Ovary (tissue), 7 donors: ENCODE measurements at regions not wholly inside any gene's neighbourhood (a gene's known extent, or its start where the extent isn't known, plus 50 kb on each side); places are given as distances from the start of the nearest gene placed in this dataset.

Source experiments
- DNase-seq, 5 donors: peaks; one replicate each; pipeline ENCODE4 v3.0.0-alpha.2; 2019 to 2020
- H3K27ac ChIP-seq, 2 donors: fragments of 200-600 bp; one replicate each; pipeline versions ENCODE4 v1.5.1 to v1.8.0; 2019 to 2022
- H3K27me3 ChIP-seq: fragments of 200-600 bp; one replicate; pipeline ENCODE4 v1.8.0; 2022
- H3K36me3 ChIP-seq: fragments of 200-600 bp; sonication (generic); one replicate; pipeline ENCODE4 v1.5.1; 2019
- H3K4me1 ChIP-seq: one replicate; pipeline ENCODE4 v1.8.1; 2013; ENCODE audit warnings: mild to moderate bottlenecking, moderate library complexity; ENCODE audit not compliant: insufficient read depth
- H3K4me3 ChIP-seq: fragments of 200-600 bp; sonication (generic); one replicate; pipeline ENCODE4 v1.5.1; 2017
- H3K9me3 ChIP-seq, 2 donors: fragments of 200-600 bp in 1 of 2; sonication (generic) in 1 of 2; one replicate each; pipeline versions ENCODE4 v1.5.1 to v1.8.1; 2013 to 2019; ENCODE audit warnings: mild to moderate bottlenecking in 1 of 2, moderate library complexity in 1 of 2
- CTCF ChIP-seq, 3 donors: fragments of 450-650 bp in 2 of 3; fragments of 200-600 bp in 1 of 3; IDR thresholded peaks; one replicate each; pipeline versions ENCODE4 v1.5.1 to v1.8.0; 2016 to 2022; ENCODE audit warnings: antibody characterized with exemption in 3 of 3, mild to moderate bottlenecking in 1 of 3
- EP300 ChIP-seq: sonication (generic); formaldehyde crosslinking; IDR thresholded peaks from one replicate; pipeline ENCODE4 v1.6.1; 2017; ENCODE audit warnings: antibody characterized with exemption
- POLR2A ChIP-seq: fragments of 450-650 bp; IDR thresholded peaks from one replicate; pipeline ENCODE4 v1.6.1; 2017; ENCODE audit warnings: antibody characterized with exemption, mild to moderate bottlenecking, moderate library complexity
- WGBS, 3 donors: extraction: QIAGEN DNeasy Blood & Tissue Kit in 1 of 3; methylation state at CpG; one replicate each; pipeline versions ENCODE4 v1.1.5 to v1.1.7; 2013 to 2017; 5-methylcytosine and 5-hydroxymethylcytosine counted together
- intact Hi-C, 4 donors: fragments of 100-400 bp; cut with DNase I; formaldehyde crosslinking; loops; one replicate each; pipeline versions ENCODE4 v1.11.0 to v1.15.1; 2022 to 2023
- donor health status: DM: no; HTN: no; CAD: no; lungs with moderate emphysema.
- donor health status: DM: no; HTN: no; CAD: no.
- donor health status: Bipolar disorder and iron deficiency.
- donor health status: DM: no; HTN: no; CAD: no.
- donor health status: DM: yes; HTN: yes; CAD: no.

- no peak for DNase-seq
- no peak overlapping the region for H3K27ac ChIP-seq
- no peaks in the 10 kb centered on the region for H3K27me3 ChIP-seq
- H3K9me3 ChIP-seq, result no peaks in the 10 kb centered on the region
- WGBS, 3 donors, result 70 to 98% (median 90%) methylated on average over 1 of the region's 1 CpG
- no peak overlapping the region for H3K4me3 ChIP-seq
- no peak for TF ChIP-seq EP300
- no peak for TF ChIP-seq POLR2A
- TF ChIP-seq CTCF (IDR thresholded peaks at IDR 0.05), result no peak
- intact Hi-C loops, result no loop called here
- no peaks in the 10 kb centered on the region for H3K36me3 ChIP-seq
- peaks cover 3% of the 10 kb centered on the region for H3K4me1 ChIP-seq
Observed at GRCh38 chr7:108634535-108634934, 64.9 kb downstream of the DNAJB9 start.

GRCh38 chr7:108637049-108637621, 67.5 kb downstream of the DNAJB9 start:
- H3K9me3 ChIP-seq, result no peaks in the 10 kb centered on the region
- no peak for TF ChIP-seq CTCF (IDR thresholded peaks at IDR 0.05)
- no peak for TF ChIP-seq POLR2A
- TF ChIP-seq EP300, result no peak
- H3K27me3 ChIP-seq, result no peaks in the 10 kb centered on the region
- H3K4me3 ChIP-seq, result no peak overlapping the region
- 59 to 90% (median 87%) methylated on average over 3 of the region's 3 CpGs for WGBS, 3 donors
- DNase-seq, result no peak
- no peak overlapping the region for H3K27ac ChIP-seq
- intact Hi-C loops, result no loop called here
- no peaks in the 10 kb centered on the region for H3K4me1 ChIP-seq
- no peaks in the 10 kb centered on the region for H3K36me3 ChIP-seq

- Histone ChIP-seq H3K9me3 (no peaks in the 10 kb centered on the region), H3K27me3 (no peaks in the 10 kb centered on the region), H3K27ac (no peak overlapping the region), H3K36me3 (no peaks in the 10 kb centered on the region), H3K4me1 (no peaks in the 10 kb centered on the region), H3K4me3 (no peak overlapping the region)
- DNase-seq, result no peak
- intact Hi-C loops, result no loop called here
- TF ChIP-seq CTCF (IDR thresholded peaks at IDR 0.05) (no peak), EP300 (no peak), POLR2A (no peak)
- WGBS, 3 donors, result 22 to 30% (median 29%) methylated on average over 1 of the region's 1 CpG
Observed at GRCh38 chr7:108642126-108642525, 72.5 kb downstream of the DNAJB9 start.

- H3K4me1 ChIP-seq, result no peaks in the 10 kb centered on the region
- H3K9me3 ChIP-seq, result no peaks in the 10 kb centered on the region
- H3K36me3 ChIP-seq, result no peaks in the 10 kb centered on the region
- intact Hi-C loops, result no loop called here
- H3K27me3 ChIP-seq, result no peaks in the 10 kb centered on the region
- no peak for TF ChIP-seq CTCF (IDR thresholded peaks at IDR 0.05)
- TF ChIP-seq EP300, result no peak
- TF ChIP-seq POLR2A, result no peak
- H3K27ac ChIP-seq, result no peak overlapping the region
- H3K4me3 ChIP-seq, result no peak overlapping the region
- DNase-seq, result no peak
- WGBS, 3 donors, result 84 to 86% (median 86%) methylated on average over 5 of the region's 5 CpGs
Observed at GRCh38 chr7:108643136-108643535, 73.5 kb downstream of the DNAJB9 start.
